Activated T-helper 2 cell treated with anti-CD3 and anti-CD28 coated beads, Interferon-gamma antibody, Interleukin-2, Interleukin-4, amounts not matched to agents 10 μg/mL and 5 μg/mL and 100 μg/mL, durations not matched to agents 14 hours and 24 hours and 36 hours (primary cell): ENCODE measurements at regions not wholly inside any gene's neighbourhood (a gene's known extent, or its start where the extent isn't known, plus 50 kb on each side); places are given as distances from the start of the nearest gene placed in this dataset.

Source experiments
- DNase-seq: peaks from one replicate; pipeline ENCODE4 v3.0.0; 2021; ENCODE audit warnings: low spot score
- H3K27ac Mint-ChIP-seq: one replicate; pipeline ENCODE4 v1.8.0; 2021; ENCODE audit warnings: mixed read lengths
- H3K27me3 Mint-ChIP-seq: one replicate; pipeline ENCODE4 v1.8.0; 2021; ENCODE audit warnings: low read depth, mixed read lengths
- H3K36me3 Mint-ChIP-seq: one replicate; pipeline ENCODE4 v1.8.0; 2021; ENCODE audit warnings: low read depth, mixed read lengths
- H3K4me1 Mint-ChIP-seq: one replicate; pipeline ENCODE4 v1.8.0; 2021; ENCODE audit warnings: low read depth, mixed read lengths
- H3K4me3 Mint-ChIP-seq: one replicate; pipeline ENCODE4 v1.8.0; 2021; ENCODE audit warnings: low read depth, mild to moderate bottlenecking, moderate library complexity, mixed read lengths
- H3K9me3 Mint-ChIP-seq: one replicate; pipeline ENCODE4 v1.8.0; 2021; ENCODE audit warnings: mixed read lengths
- intact Hi-C: fragments of 100-400 bp; cut with micrococcal nuclease; formaldehyde crosslinking; loops from one replicate; pipeline ENCODE4 v1.15.1; 2023

DNA sequence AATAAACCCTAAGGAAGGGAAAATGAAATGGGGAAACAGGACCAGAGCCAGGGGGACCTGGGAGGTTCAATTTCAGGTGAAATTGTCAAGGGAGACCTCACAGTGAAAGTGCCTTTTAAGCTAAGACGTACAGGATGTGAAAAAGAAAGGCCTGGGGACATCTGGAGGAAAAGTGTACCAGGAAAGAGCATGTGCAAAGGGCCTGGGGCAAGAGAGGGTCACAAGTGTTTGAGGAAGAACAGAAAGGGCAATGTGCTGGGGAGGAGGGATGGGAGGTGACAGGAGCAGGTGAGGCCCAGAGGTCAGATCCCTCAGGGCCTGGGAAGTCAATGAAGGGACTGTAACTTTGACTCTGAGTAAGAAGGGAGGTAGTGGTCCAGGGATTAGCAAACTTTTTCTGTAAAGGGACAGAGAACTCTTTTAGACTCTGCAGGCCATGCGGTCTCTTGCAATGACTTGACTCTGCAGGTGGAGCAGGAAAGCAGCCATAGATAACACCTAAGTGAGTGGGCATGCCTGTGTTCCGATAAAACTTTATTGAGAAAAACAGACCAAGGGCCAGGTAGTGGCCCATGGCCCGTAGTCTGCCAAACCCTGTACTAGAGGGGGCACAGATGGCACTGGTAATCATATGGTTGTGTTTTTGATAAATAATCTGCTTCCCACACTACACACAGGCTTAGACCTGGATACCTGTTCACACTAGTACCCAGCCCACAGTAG, 93.8 kb downstream of the LITAF start:
- H3K4me1 Mint-ChIP-seq: peaks cover 16% of the 10 kb centered on the region
- H3K27ac Mint-ChIP-seq: no peak overlapping the region
- DNase-seq: no peak
- no peaks in the 10 kb centered on the region for H3K36me3 Mint-ChIP-seq
- intact Hi-C loops: no loop called here
- no peaks in the 10 kb centered on the region for H3K9me3 Mint-ChIP-seq
- no peaks in the 10 kb centered on the region for H3K27me3 Mint-ChIP-seq
- H3K4me3 Mint-ChIP-seq: no peak overlapping the region

DNA sequence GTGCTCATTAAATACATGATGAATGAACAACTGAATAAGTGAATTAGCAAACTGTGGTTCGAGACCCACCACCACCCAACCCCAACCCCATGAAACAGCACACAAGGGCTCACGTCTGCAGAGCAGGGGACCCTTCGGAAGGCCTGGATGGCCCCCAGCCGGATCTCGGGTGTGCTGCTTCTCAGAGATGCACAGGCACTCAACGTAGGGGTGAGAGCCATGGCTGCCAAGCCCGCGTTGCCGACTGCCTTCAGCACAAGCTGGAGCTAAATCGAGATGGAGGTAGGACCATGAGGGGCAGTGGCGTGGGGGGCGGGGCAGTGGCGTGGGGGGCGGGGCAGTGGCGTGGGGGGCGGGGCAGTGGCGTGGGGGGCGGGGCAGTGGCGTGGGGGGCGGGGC, 93.2 kb downstream of the LITAF start:
- no peak overlapping the region for H3K4me3 Mint-ChIP-seq
- intact Hi-C loops: no loop called here
- H3K4me1 Mint-ChIP-seq: peaks cover 16% of the 10 kb centered on the region
- H3K9me3 Mint-ChIP-seq: no peaks in the 10 kb centered on the region
- no peaks in the 10 kb centered on the region for H3K27me3 Mint-ChIP-seq
- no peak overlapping the region for H3K27ac Mint-ChIP-seq
- DNase-seq: no peak
- no peaks in the 10 kb centered on the region for H3K36me3 Mint-ChIP-seq

DNA sequence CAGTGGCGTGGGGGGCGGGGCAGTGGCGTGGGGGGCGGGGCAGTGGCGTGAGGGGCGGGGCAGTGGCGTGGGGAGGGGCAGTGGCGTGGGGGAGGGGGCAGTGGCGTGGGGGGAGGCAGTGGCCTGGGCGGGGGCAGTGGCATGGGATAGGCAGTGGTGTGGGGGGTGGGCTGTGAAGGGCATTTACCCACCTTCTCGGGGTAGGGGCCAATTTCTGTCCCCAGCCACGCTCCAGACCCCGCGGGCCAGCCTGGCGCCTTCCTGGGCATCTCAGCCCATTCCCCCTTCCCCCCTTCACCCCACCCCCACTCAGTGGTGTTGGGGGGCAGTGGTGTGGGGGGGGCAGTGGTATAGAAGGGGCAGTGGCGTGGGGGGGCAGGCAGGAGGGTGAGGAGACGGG, 92.7 kb downstream of the LITAF start:
- no peak overlapping the region for H3K4me3 Mint-ChIP-seq

DNA sequence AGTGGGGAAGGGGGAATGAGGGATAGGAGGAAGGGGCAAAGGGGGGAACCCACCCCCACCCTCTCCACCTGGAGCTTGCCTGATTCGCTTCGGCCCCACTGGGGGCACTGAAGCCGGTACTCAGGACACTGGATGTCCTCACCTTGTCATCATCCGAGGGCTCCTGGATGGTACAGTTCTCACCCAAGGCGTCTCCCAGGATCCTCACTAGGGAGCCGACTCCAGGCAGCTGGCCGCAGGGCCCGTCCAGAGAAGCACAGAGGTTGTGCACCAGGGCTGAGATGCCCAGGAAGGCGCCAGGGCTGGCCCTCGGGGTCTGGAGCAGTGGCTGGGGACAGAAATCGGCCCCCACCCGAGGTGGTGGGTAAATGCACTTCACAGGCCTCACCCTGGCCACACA, 92.3 kb downstream of the LITAF start:
- intact Hi-C loops: no loop called here
- no peak overlapping the region for H3K4me3 Mint-ChIP-seq
- no peak overlapping the region for H3K27ac Mint-ChIP-seq
- H3K9me3 Mint-ChIP-seq: no peaks in the 10 kb centered on the region
- H3K27me3 Mint-ChIP-seq: no peaks in the 10 kb centered on the region
- H3K36me3 Mint-ChIP-seq: no peaks in the 10 kb centered on the region
- H3K4me1 Mint-ChIP-seq: peaks cover 16% of the 10 kb centered on the region
- DNase-seq: no peak

More for the DNA sequence above, 92.7 kb downstream of the LITAF start:
- intact Hi-C loops: no loop called here
- no peak for DNase-seq
- H3K27ac Mint-ChIP-seq: no peak overlapping the region
- H3K4me1 Mint-ChIP-seq: peaks cover 16% of the 10 kb centered on the region
- H3K27me3 Mint-ChIP-seq: no peaks in the 10 kb centered on the region
- no peaks in the 10 kb centered on the region for H3K36me3 Mint-ChIP-seq
- no peaks in the 10 kb centered on the region for H3K9me3 Mint-ChIP-seq

DNA sequence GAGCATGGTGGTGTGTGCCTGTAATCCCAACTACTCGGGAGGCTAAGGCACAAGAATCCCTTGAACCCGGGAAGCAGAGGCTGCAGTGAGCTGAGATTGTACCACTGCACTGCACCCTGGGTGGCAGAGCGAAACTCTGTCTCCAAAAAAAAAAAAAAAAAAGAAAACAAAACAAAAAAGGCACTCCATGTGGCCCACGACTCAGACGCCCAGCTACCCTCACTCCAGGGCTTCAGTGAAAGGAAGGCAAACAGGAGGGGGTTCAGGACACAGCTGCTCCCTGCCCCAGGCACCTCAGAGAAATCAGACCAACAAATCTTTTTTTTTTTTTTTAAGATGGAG, 91.7 kb downstream of the LITAF start:
- no peak overlapping the region for H3K4me3 Mint-ChIP-seq
- peaks cover 16% of the 10 kb centered on the region for H3K4me1 Mint-ChIP-seq
- intact Hi-C loops: no loop called here
- no peaks in the 10 kb centered on the region for H3K27me3 Mint-ChIP-seq
- H3K27ac Mint-ChIP-seq: no peak overlapping the region
- H3K9me3 Mint-ChIP-seq: no peaks in the 10 kb centered on the region
- H3K36me3 Mint-ChIP-seq: no peaks in the 10 kb centered on the region
- no peak for DNase-seq
